Activated naive CD8-positive, alpha-beta T cell treated with anti-CD3 and anti-CD28 coated beads for 36 hours (primary cell): ENCODE measurements at regions not wholly inside any gene's neighbourhood (a gene's known extent, or its start where the extent isn't known, plus 50 kb on each side); places are given as distances from the start of the nearest gene placed in this dataset.

Experiments used
- DNase-seq: peaks from one replicate; pipeline ENCODE4 v3.0.0; 2021
- H3K27ac Mint-ChIP-seq: one replicate; pipeline ENCODE4 v1.8.0; 2022; ENCODE audit warnings: mild to moderate bottlenecking, moderate library complexity, mixed read lengths
- H3K27me3 Mint-ChIP-seq: one replicate; pipeline ENCODE4 v1.8.0; 2022; ENCODE audit warnings: mild to moderate bottlenecking, mixed read lengths
- H3K36me3 Mint-ChIP-seq: one replicate; pipeline ENCODE4 v1.8.0; 2021; ENCODE audit warnings: mild to moderate bottlenecking, mixed read lengths
- H3K4me1 Mint-ChIP-seq: one replicate; pipeline ENCODE4 v1.8.0; 2021; ENCODE audit warnings: mixed read lengths
- H3K4me3 Mint-ChIP-seq: one replicate; pipeline ENCODE4 v1.8.0; 2022; ENCODE audit warnings: mild to moderate bottlenecking, moderate library complexity, mixed read lengths
- H3K9me3 Mint-ChIP-seq: one replicate; pipeline ENCODE4 v1.8.0; 2022; ENCODE audit warnings: mixed read lengths

- Mint-ChIP-seq H3K36me3 (no peaks in the 10 kb centered on the region), H3K4me1 (no peaks in the 10 kb centered on the region), H3K4me3 (no peak overlapping the region), H3K27me3 (no peaks in the 10 kb centered on the region), H3K27ac (no peak overlapping the region), H3K9me3 (no peaks in the 10 kb centered on the region)
- DNase-seq = no peak
Observed at GRCh38 chr5:141767671-141768070, 85.6 kb upstream of the ARAP3 start.

- no peaks in the 10 kb centered on the region for H3K4me1 Mint-ChIP-seq
- H3K4me3 Mint-ChIP-seq = no peak overlapping the region
- H3K27ac Mint-ChIP-seq = no peak overlapping the region
- H3K27me3 Mint-ChIP-seq = peaks cover 4% of the 10 kb centered on the region
- no peaks in the 10 kb centered on the region for H3K36me3 Mint-ChIP-seq
- DNase-seq = no peak
- H3K9me3 Mint-ChIP-seq = no peaks in the 10 kb centered on the region
Observed at GRCh38 chr5:141765896-141766551, 84.0 kb upstream of the ARAP3 start.

- H3K27me3 Mint-ChIP-seq = peaks cover 20% of the 10 kb centered on the region
- no peaks in the 10 kb centered on the region for H3K36me3 Mint-ChIP-seq
- no peak overlapping the region for H3K27ac Mint-ChIP-seq
- H3K9me3 Mint-ChIP-seq = no peaks in the 10 kb centered on the region
- peaks cover under 1% of the 10 kb centered on the region for H3K4me1 Mint-ChIP-seq
- DNase-seq = no peak
- no peak overlapping the region for H3K4me3 Mint-ChIP-seq
Observed at GRCh38 chr5:141763541-141763940, 81.5 kb upstream of the ARAP3 start.

- Mint-ChIP-seq H3K27me3 (peaks cover 26% of the 10 kb centered on the region), H3K36me3 (no peaks in the 10 kb centered on the region), H3K9me3 (no peaks in the 10 kb centered on the region), H3K27ac (no peak overlapping the region), H3K4me3 (no peak overlapping the region), H3K4me1 (peaks cover 5% of the 10 kb centered on the region)
- DNase-seq = no peak
Observed at GRCh38 chr5:141762790-141763368, 80.8 kb upstream of the ARAP3 start.

GRCh38 chr5:141762316-141762715, 80.3 kb upstream of the ARAP3 start:
- H3K9me3 Mint-ChIP-seq = no peaks in the 10 kb centered on the region
- DNase-seq = no peak
- peaks cover 5% of the 10 kb centered on the region for H3K4me1 Mint-ChIP-seq
- H3K4me3 Mint-ChIP-seq = no peak overlapping the region
- H3K27me3 Mint-ChIP-seq = peaks cover 32% of the 10 kb centered on the region
- H3K27ac Mint-ChIP-seq = no peak overlapping the region
- no peaks in the 10 kb centered on the region for H3K36me3 Mint-ChIP-seq

- peaks cover 5% of the 10 kb centered on the region for H3K4me1 Mint-ChIP-seq
- no peaks in the 10 kb centered on the region for H3K36me3 Mint-ChIP-seq
- peaks cover 44% of the 10 kb centered on the region for H3K27me3 Mint-ChIP-seq
- no peak for DNase-seq
- no peak overlapping the region for H3K27ac Mint-ChIP-seq
- no peak overlapping the region for H3K4me3 Mint-ChIP-seq
- H3K9me3 Mint-ChIP-seq = no peaks in the 10 kb centered on the region
Observed at GRCh38 chr5:141760753-141761152, 78.7 kb upstream of the ARAP3 start.

- H3K4me3 Mint-ChIP-seq = no peak overlapping the region
- H3K4me1 Mint-ChIP-seq = peaks cover 5% of the 10 kb centered on the region
- H3K27me3 Mint-ChIP-seq = peaks cover 49% of the 10 kb centered on the region
- DNase-seq = no peak
- no peaks in the 10 kb centered on the region for H3K9me3 Mint-ChIP-seq
- H3K36me3 Mint-ChIP-seq = no peaks in the 10 kb centered on the region
- H3K27ac Mint-ChIP-seq = no peak overlapping the region
Observed at GRCh38 chr5:141760193-141760592, 78.2 kb upstream of the ARAP3 start.

GRCh38 chr5:141758310-141758998, 76.4 kb upstream of the ARAP3 start:
- DNase-seq = no peak
- H3K36me3 Mint-ChIP-seq = no peaks in the 10 kb centered on the region
- peaks cover 5% of the 10 kb centered on the region for H3K4me1 Mint-ChIP-seq
- H3K27ac Mint-ChIP-seq = no peak overlapping the region
- no peak overlapping the region for H3K4me3 Mint-ChIP-seq
- no peaks in the 10 kb centered on the region for H3K9me3 Mint-ChIP-seq
- H3K27me3 Mint-ChIP-seq = peaks cover 65% of the 10 kb centered on the region

- Mint-ChIP-seq H3K4me1 (peaks cover 5% of the 10 kb centered on the region), H3K9me3 (no peaks in the 10 kb centered on the region), H3K4me3 (no peak overlapping the region), H3K36me3 (no peaks in the 10 kb centered on the region), H3K27me3 (peaks cover 72% of the 10 kb centered on the region), H3K27ac (no peak overlapping the region)
- no peak for DNase-seq
Observed at GRCh38 chr5:141757402-141757801, 75.4 kb upstream of the ARAP3 start.

GRCh38 chr5:141756196-141756595, 74.2 kb upstream of the ARAP3 start:
- Mint-ChIP-seq H3K27ac (no peak overlapping the region), H3K4me3 (no peak overlapping the region), H3K36me3 (no peaks in the 10 kb centered on the region), H3K27me3 (peaks cover 80% of the 10 kb centered on the region), H3K9me3 (no peaks in the 10 kb centered on the region), H3K4me1 (peaks cover 5% of the 10 kb centered on the region)
- DNase-seq = no peak

GRCh38 chr5:141753971-141754713, 72.1 kb upstream of the ARAP3 start:
- H3K27ac Mint-ChIP-seq = no peak overlapping the region

GRCh38 chr5:141753143-141753970, 71.3 kb upstream of the ARAP3 start:
- no peaks in the 10 kb centered on the region for H3K9me3 Mint-ChIP-seq
- H3K27me3 Mint-ChIP-seq = peaks cover 76% of the 10 kb centered on the region
- no peak overlapping the region for H3K4me3 Mint-ChIP-seq
- no peak overlapping the region for H3K27ac Mint-ChIP-seq
- peaks cover 2% of the 10 kb centered on the region for H3K4me1 Mint-ChIP-seq
- H3K36me3 Mint-ChIP-seq = no peaks in the 10 kb centered on the region
- no peak for DNase-seq

More at GRCh38 chr5:141753971-141754713, 72.1 kb upstream of the ARAP3 start:
- Mint-ChIP-seq H3K4me1 (peaks cover 5% of the 10 kb centered on the region), H3K4me3 (no peak overlapping the region), H3K36me3 (no peaks in the 10 kb centered on the region), H3K27me3 (peaks cover 77% of the 10 kb centered on the region), H3K9me3 (no peaks in the 10 kb centered on the region)
- peak; percentile 17 for DNase-seq

- Mint-ChIP-seq H3K27ac (no peak overlapping the region), H3K4me3 (no peak overlapping the region), H3K36me3 (no peaks in the 10 kb centered on the region), H3K27me3 (peaks cover 52% of the 10 kb centered on the region), H3K9me3 (no peaks in the 10 kb centered on the region), H3K4me1 (no peaks in the 10 kb centered on the region)
- DNase-seq = no peak
Observed at GRCh38 chr5:141747152-141748141, 65.4 kb upstream of the ARAP3 start.

GRCh38 chr5:141746395-141746794, 64.4 kb upstream of the ARAP3 start:
- H3K36me3 Mint-ChIP-seq = no peaks in the 10 kb centered on the region
- H3K27me3 Mint-ChIP-seq = peaks cover 41% of the 10 kb centered on the region
- no peaks in the 10 kb centered on the region for H3K9me3 Mint-ChIP-seq
- no peak overlapping the region for H3K4me3 Mint-ChIP-seq
- H3K27ac Mint-ChIP-seq = no peak overlapping the region
- H3K4me1 Mint-ChIP-seq = no peaks in the 10 kb centered on the region
- no peak for DNase-seq
